ENCODE measurements at regions not wholly inside any gene's neighbourhood (a gene's known extent, or its start where the extent isn't known, plus 50 kb on each side); places are given as distances from the start of the nearest gene placed in this dataset.

GRCh38 chr3:7924228-7924627, 577.4 kb upstream of the LMCD1 start:
- no peak for TF ChIP-seq CTCF (IDR thresholded peaks at IDR 0.05)
- ATAC-seq (ENCODE audit: low FRiP score): no peak
- DNase-seq (ENCODE audit: low spot score): no peak

GRCh38 chr3:7927015-7927414, 574.6 kb upstream of the LMCD1 start:
- ATAC-seq (ENCODE audit: low FRiP score): no peak
- no peak for DNase-seq (ENCODE audit: low spot score)
- no peak for TF ChIP-seq CTCF (IDR thresholded peaks at IDR 0.05)

GRCh38 chr3:7927864-7928263, 573.8 kb upstream of the LMCD1 start:
- no peak for TF ChIP-seq CTCF (IDR thresholded peaks at IDR 0.05)

GRCh38 chr3:7929319-7929889, 572.2 kb upstream of the LMCD1 start:
- DNase-seq (ENCODE audit: low spot score): no peak
- no peak for TF ChIP-seq CTCF (IDR thresholded peaks at IDR 0.05)
- ATAC-seq (ENCODE audit: low FRiP score): no peak

More at GRCh38 chr3:7927864-7928263, 573.8 kb upstream of the LMCD1 start:
- DNase-seq (ENCODE audit: low spot score) (no peak), ATAC-seq (ENCODE audit: low FRiP score) (no peak)

- ATAC-seq (ENCODE audit: low FRiP score): no peak
- TF ChIP-seq CTCF (IDR thresholded peaks at IDR 0.05): no peak
- DNase-seq (ENCODE audit: low spot score): no peak
Measured at GRCh38 chr3:7934362-7934761, 567.3 kb upstream of the LMCD1 start.

GRCh38 chr3:7947930-7948329, 553.7 kb upstream of the LMCD1 start:
- DNase-seq (ENCODE audit: low spot score) (no peak), ATAC-seq (ENCODE audit: low FRiP score) (no peak)
- no peak for TF ChIP-seq CTCF (IDR thresholded peaks at IDR 0.05)

GRCh38 chr3:7950890-7951289, 550.7 kb upstream of the LMCD1 start:
- DNase-seq (ENCODE audit: low spot score) (no peak), ATAC-seq (ENCODE audit: low FRiP score) (no peak)
- TF ChIP-seq CTCF (IDR thresholded peaks at IDR 0.05): no peak

Measured in omental fat pad (tissue), 3 donors.